RWPE1 (cell line): ENCODE measurements at regions not wholly inside any gene's neighbourhood (a gene's known extent, or its start where the extent isn't known, plus 50 kb on each side); places are given as distances from the start of the nearest gene placed in this dataset.

Source experiments
- CTCF ChIA-PET: fragments of 350-600 bp; sonication (Branson Sonifier 250); formaldehyde crosslinking; extraction: SDS; loops from one replicate; lab custom pipeline; 2021; lab: Yijun Ruan, JAX
- POLR2A ChIA-PET: fragments of 400-600 bp; formaldehyde crosslinking; extraction: SDS; loops from one replicate; lab custom pipeline; 2020; ENCODE audit warnings: antibody characterized with exemption; ENCODE audit not compliant: low non-redundant PET; lab: Yijun Ruan, JAX
- DNase-seq: peaks from one replicate; pipeline ENCODE4 v3.0.0; 2012; ENCODE audit warnings: low spot score
- H3K27ac ChIP-seq: fragments of 450-650 bp; 2 replicates; pipeline ENCODE4 v1.5.1; 2017
- TF ChIP-seq, protein P1 (sequence below): fragments of 450-650 bp; conservative IDR thresholded peaks from 2 replicates; pipeline ENCODE4 v1.5.1; 2017; ENCODE audit warnings: low read depth, mild to moderate bottlenecking

DNA sequence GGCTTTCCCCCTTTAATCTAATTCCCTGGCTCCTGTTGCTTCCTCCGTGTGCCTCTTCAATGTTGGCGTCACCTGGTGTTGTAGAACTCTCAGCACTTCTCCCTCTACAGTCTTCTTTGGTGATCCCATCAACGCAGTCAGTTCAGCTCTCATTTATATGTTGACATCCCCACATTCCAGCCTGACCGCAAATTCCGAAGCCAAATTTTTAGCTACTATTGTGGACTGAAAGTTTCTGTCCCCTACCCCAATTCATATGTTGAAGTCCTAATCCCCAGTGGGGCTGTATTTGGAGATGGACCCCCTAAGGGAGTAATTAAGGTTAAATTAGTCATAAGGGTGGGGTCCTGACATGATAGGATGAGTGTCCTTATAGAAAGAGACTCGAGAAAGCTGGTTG, 210.6 kb upstream of the ADAMTSL1 start:
- TF ChIP-seq, protein P1, sequence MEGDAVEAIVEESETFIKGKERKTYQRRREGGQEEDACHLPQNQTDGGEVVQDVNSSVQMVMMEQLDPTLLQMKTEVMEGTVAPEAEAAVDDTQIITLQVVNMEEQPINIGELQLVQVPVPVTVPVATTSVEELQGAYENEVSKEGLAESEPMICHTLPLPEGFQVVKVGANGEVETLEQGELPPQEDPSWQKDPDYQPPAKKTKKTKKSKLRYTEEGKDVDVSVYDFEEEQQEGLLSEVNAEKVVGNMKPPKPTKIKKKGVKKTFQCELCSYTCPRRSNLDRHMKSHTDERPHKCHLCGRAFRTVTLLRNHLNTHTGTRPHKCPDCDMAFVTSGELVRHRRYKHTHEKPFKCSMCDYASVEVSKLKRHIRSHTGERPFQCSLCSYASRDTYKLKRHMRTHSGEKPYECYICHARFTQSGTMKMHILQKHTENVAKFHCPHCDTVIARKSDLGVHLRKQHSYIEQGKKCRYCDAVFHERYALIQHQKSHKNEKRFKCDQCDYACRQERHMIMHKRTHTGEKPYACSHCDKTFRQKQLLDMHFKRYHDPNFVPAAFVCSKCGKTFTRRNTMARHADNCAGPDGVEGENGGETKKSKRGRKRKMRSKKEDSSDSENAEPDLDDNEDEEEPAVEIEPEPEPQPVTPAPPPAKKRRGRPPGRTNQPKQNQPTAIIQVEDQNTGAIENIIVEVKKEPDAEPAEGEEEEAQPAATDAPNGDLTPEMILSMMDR, result no peak
- CTCF ChIA-PET, result interaction anchor here (1.0 kb wide), 1 partner anchor 9 kb away, joined by 4 read pairs; no protein-coding TSS in a partner anchor
- POLR2A ChIA-PET, result no interaction called here
- H3K27ac ChIP-seq, result no peak overlapping the region
- DNase-seq, result no peak

GRCh38 chr9:18268381-18268780, 205.6 kb upstream of the ADAMTSL1 start:
- CTCF ChIA-PET, result no interaction called here
- TF ChIP-seq, protein P1, result no peak
- peak; percentile 24 for DNase-seq
- no peak overlapping the region for H3K27ac ChIP-seq
- POLR2A ChIA-PET, result no interaction called here

DNA sequence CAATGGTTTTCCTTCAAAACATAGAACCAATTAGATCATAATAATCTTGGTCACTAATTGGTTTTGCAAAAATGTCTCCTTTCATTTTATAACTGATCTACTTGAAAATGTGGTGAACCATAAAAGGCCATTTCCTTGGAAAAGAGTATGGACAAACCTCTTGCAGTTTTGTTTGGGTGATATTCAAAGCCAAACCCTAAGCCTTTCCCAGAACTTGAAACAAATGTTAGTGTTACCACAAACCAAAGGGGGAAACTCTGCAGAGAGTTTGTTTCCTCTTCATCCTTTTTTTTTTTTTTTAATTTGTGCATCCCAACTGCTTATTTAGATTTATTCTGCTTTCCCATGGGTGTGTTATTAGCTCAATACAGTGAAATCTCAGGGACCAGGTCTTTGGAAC, 204.4 kb upstream of the ADAMTSL1 start:
- no peak for DNase-seq
- POLR2A ChIA-PET, result no interaction called here
- no peak overlapping the region for H3K27ac ChIP-seq
- CTCF ChIA-PET, result interaction anchor here (0.6 kb wide), 1 partner anchor 327 kb away, joined by 3 read pairs; no protein-coding TSS in a partner anchor
- TF ChIP-seq, protein P1, result no peak

- CTCF ChIA-PET, result no interaction called here
- TF ChIP-seq, protein P1, result no peak
- POLR2A ChIA-PET, result no interaction called here
- no peak overlapping the region for H3K27ac ChIP-seq
- DNase-seq, result no peak
Observed at GRCh38 chr9:18274693-18275092, 199.3 kb upstream of the ADAMTSL1 start.

GRCh38 chr9:18275313-18275990, 198.5 kb upstream of the ADAMTSL1 start:
- TF ChIP-seq, protein P1, result no peak
- no peak overlapping the region for H3K27ac ChIP-seq
- ChIA-PET CTCF (no interaction called here), POLR2A (no interaction called here)
- DNase-seq, result no peak

GRCh38 chr9:18281291-18281690, 192.7 kb upstream of the ADAMTSL1 start:
- H3K27ac ChIP-seq, result no peak overlapping the region
- POLR2A ChIA-PET, result interaction anchor here (0.6 kb wide), 1 partner anchor 676 kb away, joined by 3 read pairs; no protein-coding TSS in a partner anchor
- no peak for DNase-seq
- CTCF ChIA-PET, result no interaction called here
- TF ChIP-seq, protein P1, result no peak
